Tibial nerve (tissue), 4 donors: ENCODE measurements at regions not wholly inside any gene's neighbourhood (a gene's known extent, or its start where the extent isn't known, plus 50 kb on each side); places are given as distances from the start of the nearest gene placed in this dataset.

Experiments
- EP300 ChIP-seq, 2 donors: sonication (generic); formaldehyde crosslinking; IDR thresholded peaks; one replicate each; pipeline ENCODE4 v1.6.1; 2017; ENCODE audit warnings: antibody characterized with exemption in 2 of 2, mild to moderate bottlenecking in 1 of 2
- POLR2A ChIP-seq, 2 donors: fragments of 450-650 bp; IDR thresholded peaks; one replicate each; pipeline ENCODE4 v1.6.1; 2017; ENCODE audit warnings: antibody characterized with exemption in 2 of 2, mild to moderate bottlenecking in 2 of 2, moderate library complexity in 2 of 2
- TF ChIP-seq, protein P1 (sequence below), 5 experiments: fragments of 200-600 bp in 3 of 5; fragments of 450-650 bp in 2 of 5; sonication (generic) in 3 of 5; IDR thresholded peaks; one replicate each; pipeline ENCODE4 v1.5.1; 2016 to 2019; ENCODE audit warnings: antibody characterized with exemption in 5 of 5, mild to moderate bottlenecking in 3 of 5, moderate library complexity in 2 of 5

DNA sequence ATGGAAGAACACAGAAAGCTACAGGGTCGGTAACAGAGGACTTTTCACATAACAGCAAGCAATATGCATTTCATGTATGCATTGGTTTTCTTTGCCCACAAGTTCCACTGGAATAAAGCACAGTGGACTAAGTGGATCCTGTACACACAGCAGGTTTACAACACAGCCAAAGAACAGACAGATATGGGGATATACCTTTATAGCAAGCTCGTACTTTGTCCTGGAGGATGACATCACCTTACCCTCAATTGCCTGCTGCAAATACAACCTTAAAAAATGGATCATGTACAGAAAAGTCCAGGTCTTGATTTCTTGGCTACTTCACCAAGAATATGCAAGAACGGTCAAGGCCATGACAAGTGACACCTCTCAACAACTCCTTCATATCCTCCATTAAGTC, 1445.5 kb downstream of the MAT2B start:
- TF ChIP-seq, protein P1, sequence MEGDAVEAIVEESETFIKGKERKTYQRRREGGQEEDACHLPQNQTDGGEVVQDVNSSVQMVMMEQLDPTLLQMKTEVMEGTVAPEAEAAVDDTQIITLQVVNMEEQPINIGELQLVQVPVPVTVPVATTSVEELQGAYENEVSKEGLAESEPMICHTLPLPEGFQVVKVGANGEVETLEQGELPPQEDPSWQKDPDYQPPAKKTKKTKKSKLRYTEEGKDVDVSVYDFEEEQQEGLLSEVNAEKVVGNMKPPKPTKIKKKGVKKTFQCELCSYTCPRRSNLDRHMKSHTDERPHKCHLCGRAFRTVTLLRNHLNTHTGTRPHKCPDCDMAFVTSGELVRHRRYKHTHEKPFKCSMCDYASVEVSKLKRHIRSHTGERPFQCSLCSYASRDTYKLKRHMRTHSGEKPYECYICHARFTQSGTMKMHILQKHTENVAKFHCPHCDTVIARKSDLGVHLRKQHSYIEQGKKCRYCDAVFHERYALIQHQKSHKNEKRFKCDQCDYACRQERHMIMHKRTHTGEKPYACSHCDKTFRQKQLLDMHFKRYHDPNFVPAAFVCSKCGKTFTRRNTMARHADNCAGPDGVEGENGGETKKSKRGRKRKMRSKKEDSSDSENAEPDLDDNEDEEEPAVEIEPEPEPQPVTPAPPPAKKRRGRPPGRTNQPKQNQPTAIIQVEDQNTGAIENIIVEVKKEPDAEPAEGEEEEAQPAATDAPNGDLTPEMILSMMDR (IDR thresholded peaks at IDR 0.05), result no peak
- TF ChIP-seq POLR2A (IDR thresholded peaks at IDR 0.05), result no peak
- TF ChIP-seq EP300 (IDR thresholded peaks at IDR 0.05), result no peak
